GM18498 (cell line): ENCODE measurements at regions not wholly inside any gene's neighbourhood (a gene's known extent, or its start where the extent isn't known, plus 50 kb on each side); places are given as distances from the start of the nearest gene placed in this dataset.
"Not testable (repeated sequence)": the region's sequence is repeated elsewhere in the genome, so short reads cannot be mapped to it uniquely, and the experiment has no call there.

Experiments used
- ATAC-seq: cut with Tn5 transposase; IDR thresholded peaks from one replicate; pipeline ENCODE4 v1.9.1; 2021; ENCODE audit warnings: mild to moderate bottlenecking, moderate library complexity; ENCODE audit not compliant: unreplicated experiment

- ATAC-seq: no peak
These were observed 49.9 kb upstream of the GAS1 start for GRCh38 chr9:86997156-86997555.

DNA sequence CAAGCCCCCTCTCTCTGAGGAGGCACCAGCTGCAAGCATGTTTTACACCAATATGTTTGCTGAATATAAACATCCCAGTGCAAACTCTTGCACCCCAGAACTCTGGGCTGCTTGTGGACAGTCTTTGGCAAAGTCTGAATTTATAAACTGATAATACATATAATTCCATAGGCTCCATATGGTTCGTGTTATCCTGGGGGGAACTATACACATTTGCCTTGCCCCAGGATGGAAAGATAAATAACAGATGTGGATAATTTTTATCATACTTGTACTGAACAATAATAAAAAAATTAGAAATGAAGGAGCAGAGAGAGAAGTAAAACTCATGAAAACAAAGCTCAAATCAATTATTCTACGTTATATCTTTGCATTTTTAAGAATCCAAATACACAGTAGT lies 50.6 kb upstream of the GAS1 start:
- ATAC-seq: no peak

DNA sequence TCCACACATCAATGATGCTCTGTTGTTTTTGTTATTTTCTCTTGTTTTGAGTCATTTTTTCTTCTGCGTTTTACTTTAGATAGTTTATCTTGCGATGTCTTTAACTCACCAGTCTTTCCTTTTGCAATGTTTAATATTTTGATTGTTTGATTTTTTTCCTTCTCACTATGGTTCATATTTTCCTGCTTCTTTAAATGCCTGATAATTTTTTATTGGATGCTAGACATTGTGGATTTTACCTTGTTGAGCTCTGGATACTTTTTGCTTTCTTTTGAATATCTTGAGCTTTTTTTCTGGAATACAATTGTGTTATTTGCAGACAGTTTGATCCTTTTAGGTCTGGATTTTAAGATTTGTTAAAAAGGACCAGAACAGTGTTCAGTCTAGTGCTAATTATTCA lies 55.2 kb upstream of the GAS1 start:
- ATAC-seq: no peak

DNA sequence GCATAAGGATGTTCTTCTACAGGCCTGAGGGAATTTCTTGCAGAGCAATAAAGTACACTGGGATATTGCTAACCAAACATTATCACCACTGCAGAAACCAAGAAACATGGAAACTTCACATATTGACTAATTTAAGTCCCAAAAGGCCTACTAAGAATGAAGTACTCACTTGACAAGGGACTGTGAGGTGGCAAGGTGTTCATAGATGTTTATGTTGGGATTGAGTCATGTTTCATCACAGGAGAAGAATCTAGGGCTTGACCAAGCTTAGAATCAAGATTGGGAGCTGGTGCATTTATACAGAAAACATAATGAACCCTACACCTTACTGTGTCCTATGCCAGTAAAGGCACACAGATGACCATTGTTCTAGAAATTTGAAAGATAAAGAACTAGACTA lies 56.7 kb upstream of the GAS1 start:
- no peak for ATAC-seq

DNA sequence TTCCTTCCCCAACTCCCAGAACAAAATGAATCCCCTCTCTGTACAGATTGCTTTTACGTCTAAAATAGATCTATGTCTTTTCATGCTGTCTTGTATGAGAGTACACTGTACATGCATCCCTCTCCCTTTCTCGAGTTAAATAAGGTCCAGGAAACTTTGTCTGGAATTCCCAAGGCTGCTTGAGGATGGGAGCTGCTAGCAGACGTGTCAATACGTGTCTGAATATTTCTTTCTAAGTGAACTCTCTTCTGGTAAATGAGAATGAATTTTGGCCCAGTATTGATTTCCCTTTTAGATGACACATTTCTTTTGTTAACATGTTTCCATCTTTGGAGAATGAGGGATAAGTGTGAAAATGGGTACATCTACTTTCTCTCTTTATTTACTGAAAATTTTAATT lies 59.6 kb upstream of the GAS1 start:
- no peak for ATAC-seq

- ATAC-seq: no peak
These were observed 60.5 kb upstream of the GAS1 start for GRCh38 chr9:87007711-87008366.

DNA sequence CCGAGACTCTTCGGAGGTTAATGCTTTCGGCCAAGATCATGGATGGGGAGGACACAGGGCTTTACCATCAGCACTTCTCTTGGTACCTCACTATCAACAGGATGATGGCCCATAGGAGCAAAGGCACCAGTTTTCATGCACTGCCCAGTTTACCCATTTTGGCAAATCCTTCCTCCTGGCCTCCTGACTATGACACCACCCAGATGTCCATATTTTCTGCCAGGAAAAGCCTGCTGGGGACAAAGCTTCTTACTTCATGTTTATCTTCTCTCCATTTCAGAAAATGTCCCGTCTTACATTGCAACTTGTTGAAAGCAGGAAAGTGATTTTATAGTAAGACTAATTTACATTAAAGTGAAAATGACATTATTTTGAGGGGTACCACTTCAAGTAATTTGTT lies 61.4 kb upstream of the GAS1 start:
- no peak for ATAC-seq

DNA sequence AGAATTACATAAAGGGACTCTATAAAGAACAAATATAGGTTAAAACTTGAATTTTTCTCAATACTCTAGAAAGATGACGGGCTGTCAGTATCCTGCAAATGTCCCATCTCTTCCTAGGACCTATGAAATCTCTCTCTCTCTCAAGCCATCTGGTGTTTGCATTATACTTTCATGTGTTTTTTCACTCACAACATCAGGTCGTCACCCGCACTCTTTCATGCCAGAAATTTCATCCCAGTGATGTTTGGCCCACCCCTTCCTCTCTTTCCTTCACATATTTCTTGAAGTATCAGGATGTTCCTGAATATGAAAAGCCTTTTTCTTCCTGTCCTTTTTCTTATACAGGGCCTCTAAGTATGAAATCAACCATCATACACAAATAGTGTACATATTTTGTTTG lies 63.3 kb upstream of the GAS1 start:
- ATAC-seq: no peak

DNA sequence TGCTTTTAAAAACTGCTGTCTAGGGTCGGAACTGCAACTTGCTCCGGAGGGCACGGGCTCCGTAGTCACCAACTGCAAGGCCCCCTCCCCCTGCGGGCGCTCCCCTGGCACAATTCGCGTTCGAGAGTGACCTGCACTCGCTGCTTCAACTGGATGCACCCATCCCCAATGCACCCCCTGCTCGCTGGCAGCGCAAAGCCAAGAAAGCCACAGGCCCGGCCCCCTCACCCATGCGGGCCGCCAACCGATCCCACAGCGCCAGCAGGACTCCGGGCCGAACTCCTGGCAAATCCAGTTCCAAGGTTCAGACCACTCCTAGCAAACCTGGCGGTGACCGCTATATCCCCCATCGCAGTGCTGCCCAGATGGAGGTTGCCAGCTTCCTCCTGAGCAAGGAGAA lies 64.2 kb upstream of the GAS1 start:
- no peak for ATAC-seq

- ATAC-seq: no peak
These were observed 66.2 kb upstream of the GAS1 start for GRCh38 chr9:87013490-87013889.

DNA sequence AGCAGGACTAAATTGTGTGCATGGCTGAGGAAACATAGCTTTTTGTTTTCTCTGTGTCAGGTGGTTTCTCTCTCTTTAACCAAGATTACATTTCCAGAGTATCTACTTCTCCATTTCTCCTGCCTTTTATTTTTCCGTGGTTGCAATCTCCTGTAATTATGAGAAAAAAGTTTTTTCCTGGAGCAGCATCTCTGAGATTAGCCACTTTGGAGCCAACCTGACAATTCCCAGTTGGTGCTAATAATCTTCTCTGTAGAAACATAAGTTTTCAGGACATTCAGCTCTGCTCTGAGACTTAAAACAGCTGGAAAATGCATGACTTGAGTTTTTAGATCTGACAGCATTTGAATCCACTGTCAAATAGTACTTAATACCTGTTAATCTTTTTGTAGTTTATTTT lies 67.1 kb upstream of the GAS1 start:
- no peak for ATAC-seq

- ATAC-seq: no peak
These were observed 69.4 kb upstream of the GAS1 start for GRCh38 chr9:87016681-87017080.

DNA sequence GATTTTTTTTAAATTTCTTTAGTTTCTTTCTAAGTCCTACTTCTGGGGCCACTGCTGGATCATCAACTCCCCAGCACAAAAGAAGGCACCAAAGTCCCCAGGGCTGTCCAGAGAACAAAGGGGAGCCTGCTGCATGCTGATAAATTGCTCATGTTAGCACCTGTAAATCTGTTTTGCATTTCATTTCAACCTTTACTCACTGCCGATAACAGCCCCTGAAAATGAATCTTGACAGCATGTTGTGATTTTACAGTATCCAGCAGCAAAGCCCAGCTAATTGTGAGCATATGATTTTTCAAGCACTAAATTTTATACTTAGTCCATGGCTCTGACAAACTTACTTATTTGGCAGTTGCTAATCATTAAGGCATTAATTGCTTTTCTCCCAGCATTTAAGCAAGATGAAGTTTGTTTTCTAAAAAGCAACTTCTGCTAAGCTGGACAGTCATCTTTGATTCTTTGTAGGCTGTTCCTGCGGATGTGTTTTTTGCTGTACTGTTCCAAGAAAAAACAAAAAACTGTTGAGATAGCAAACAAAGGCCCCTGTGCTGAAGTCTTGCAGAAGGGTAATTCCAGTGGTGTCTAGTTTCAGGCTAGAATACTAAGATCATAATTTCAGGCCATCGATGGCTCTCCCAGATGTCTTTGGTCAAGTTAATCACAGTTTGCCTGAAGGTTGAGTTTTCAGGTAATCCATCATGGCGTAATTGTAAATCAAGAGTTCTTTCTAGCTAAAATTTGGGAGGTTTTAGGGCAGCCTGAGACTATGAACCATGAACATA lies 73.1 kb upstream of the GAS1 start:
- no peak for ATAC-seq

DNA sequence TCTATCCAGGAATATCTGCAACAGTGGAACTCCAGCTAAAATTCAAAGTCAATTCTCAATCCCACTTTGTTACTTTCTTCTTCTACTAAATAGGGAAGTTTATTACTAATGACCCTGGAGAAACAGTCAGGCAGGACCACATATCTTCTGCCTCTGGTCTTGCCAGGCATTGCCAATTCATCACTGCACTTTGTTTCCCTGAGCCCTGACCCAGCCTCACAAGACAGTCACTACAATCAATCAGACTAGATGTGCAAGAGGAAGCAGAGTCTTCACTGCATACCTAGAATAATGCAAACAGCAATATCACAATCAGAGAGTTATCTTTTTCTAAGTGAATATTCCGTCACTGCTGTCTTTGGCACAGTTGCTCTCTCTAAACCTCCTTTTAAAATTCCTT lies 74.9 kb upstream of the GAS1 start:
- no peak for ATAC-seq

DNA sequence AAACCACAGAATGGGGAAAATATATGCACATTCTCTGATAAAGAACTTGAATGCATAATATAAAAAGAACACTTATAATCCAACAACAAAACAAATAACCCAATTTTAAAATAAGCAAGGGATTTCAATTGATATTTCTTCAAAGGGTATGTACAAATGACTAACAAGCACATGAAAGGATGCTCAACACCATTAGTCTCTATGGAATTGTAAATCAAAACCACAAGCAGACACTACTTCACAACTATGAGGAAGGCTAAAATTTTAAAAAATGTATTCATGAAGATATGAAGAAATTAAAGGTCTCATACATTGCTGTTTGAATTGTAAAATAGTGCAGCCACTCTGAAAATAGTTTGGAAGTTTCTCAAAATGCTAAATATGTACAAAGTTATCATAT lies 78.9 kb upstream of the GAS1 start:
- ATAC-seq: no peak

DNA sequence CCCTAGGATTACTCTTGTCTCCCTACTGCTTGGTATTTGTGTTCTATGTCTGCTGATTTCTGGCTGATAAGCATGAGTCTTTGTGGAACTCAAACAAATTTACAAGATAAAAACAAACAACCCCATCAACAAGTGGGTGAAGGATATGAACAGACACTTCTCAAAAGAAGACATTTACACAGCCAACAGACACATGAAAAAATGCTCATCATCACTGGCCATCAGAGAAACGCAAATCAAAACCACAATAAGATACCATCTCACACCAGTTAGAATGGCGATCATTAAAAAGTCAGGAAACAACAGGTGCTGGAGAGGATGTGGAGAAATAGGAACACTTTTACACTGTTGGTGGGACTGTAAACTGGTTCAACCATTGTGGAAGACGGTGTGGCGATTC lies 81.5 kb upstream of the GAS1 start:
- not testable (repeated sequence) for ATAC-seq

DNA sequence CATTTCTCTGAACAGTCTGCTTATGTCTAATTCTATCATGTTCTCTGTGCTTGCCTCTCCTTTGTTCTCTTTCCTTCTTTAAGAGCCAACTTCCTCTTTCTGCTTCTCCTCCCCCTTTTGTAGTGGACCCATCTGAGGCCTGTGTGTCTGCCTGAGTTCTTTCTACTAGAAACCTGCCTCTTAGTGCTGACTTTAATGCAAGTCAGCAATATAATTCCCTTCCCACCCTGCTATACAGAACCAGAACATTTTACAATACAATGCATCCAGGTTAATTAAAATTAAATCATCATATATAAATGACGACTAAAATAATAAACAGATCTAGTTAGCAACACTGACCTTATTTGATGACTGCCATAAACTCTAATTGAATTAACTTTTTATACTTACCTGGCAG lies 82.6 kb upstream of the GAS1 start:
- no peak for ATAC-seq

GRCh38 chr9:87034841-87035240 lies 87.5 kb upstream of the GAS1 start:
- no peak for ATAC-seq

- no peak for ATAC-seq
These were observed 88.6 kb upstream of the GAS1 start for GRCh38 chr9:87035879-87036278.

- no peak for ATAC-seq
These were observed 89.2 kb upstream of the GAS1 start for GRCh38 chr9:87036506-87036905.

GRCh38 chr9:87039809-87040392 lies 92.6 kb upstream of the GAS1 start:
- no peak for ATAC-seq

DNA sequence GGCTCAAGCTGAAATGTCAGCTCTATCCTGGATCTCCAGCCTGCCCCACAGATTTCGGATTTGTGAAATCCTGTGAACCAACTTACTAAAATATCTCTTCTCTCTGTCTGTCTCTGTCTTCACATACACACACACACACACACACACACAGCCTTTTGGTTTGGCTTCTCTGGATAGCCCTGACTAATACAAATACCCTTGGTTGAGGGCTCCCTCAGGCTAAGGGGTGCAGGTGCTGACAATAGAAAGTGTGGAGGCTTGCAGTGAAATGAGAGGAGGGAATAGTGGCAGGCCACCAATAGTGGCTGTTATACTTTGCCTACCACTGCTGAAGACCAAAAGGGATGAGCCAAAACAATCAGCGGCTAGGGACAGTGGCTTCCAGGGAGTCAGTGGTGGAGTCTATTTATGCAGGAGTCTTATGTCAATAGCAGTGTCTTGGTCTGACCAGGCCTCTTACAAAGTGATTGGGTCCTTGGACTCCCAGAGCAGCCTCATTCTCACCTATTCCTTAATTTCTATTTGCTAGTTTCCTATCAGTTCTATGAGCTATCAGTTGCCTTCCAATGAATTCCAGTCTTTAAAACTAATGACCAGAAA lies 93.2 kb upstream of the GAS1 start:
- no peak for ATAC-seq
